ENCODE measurements at regions not wholly inside any gene's neighbourhood (a gene's known extent, or its start where the extent isn't known, plus 50 kb on each side); places are given as distances from the start of the nearest gene placed in this dataset.
A peak's percentile ranks its signal among the peaks of the same experiment; 100 is the strongest.

DNA sequence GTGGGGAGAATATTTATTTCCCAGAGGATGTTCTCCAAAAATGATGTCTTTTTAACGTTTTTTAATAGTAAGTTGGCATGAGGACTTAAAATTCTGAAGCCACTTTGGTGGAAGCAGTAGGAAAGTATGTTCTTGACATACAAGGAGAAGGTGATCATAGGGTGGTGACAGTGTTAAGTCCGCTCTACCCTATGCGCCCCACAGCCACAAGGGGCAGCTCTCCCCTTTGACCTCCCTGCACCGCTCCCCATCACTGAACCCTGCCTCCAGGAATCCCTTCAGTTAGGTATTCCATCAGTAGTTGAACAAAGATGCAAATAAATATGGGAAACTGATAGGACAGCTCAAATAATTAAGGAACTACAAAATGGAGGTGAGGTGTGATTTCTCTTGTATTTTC, 111.4 kb downstream of the PLEKHG1 start:
- Histone ChIP-seq H3K4me3 (ENCODE audit: low read depth, low read length) (no peak overlapping the region), H3K79me2 (ENCODE audit: control insufficient read depth, insufficient read depth, low read length, poor library complexity) (no peaks in the 10 kb centered on the region), H3K9me3 (ENCODE audit: insufficient read depth, low read depth, low read length) (no peaks in the 10 kb centered on the region), H3K4me1 (ENCODE audit: control insufficient read depth in 1 of 2, insufficient read depth in 2 of 2, low read length in 2 of 2) (peaks cover 9 to 19% of the 10 kb centered on the region in 2 experiments), H3K9ac (ENCODE audit: low read length) (no peak overlapping the region), H3K4me2 (ENCODE audit: low read length) (no peak overlapping the region), H3K23ac (ENCODE audit: low read length) (no peak overlapping the region), H3K79me1 (ENCODE audit: low read length) (peaks cover 13% of the 10 kb centered on the region), H4K91ac (ENCODE audit: low read depth, low read length) (no peak overlapping the region), H2BK120ac (ENCODE audit: insufficient read depth, low read length, poor library complexity) (no peak overlapping the region), H3K27ac (ENCODE audit: low read depth, low read length) (no peak overlapping the region), H4K12ac (ENCODE audit: low read depth, low read length) (no peak overlapping the region), H2BK5ac (ENCODE audit: low read depth, low read length, poor library complexity) (no peak overlapping the region), H3K27me3 (ENCODE audit: insufficient read depth, low read length) (no peaks in the 10 kb centered on the region), H2BK12ac (ENCODE audit: low read length) (no peak overlapping the region), H3K36me3 (ENCODE audit: control insufficient read depth in 1 of 2, insufficient read depth in 2 of 2, low read length in 2 of 2) (no peaks in the 10 kb centered on the region), H4K8ac (ENCODE audit: low read depth, low read length) (no peak overlapping the region), H3K4ac (ENCODE audit: low read depth, low read length) (no peak overlapping the region), H2AFZ (ENCODE audit: insufficient read depth, low read length, poor library complexity) (no peak overlapping the region), H2AK5ac (ENCODE audit: low read length) (no peak overlapping the region), H3K14ac (ENCODE audit: low read length) (no peak overlapping the region), H3K18ac (ENCODE audit: low read length) (no peak overlapping the region)
- no CpG with 5 or more reads among the region's 4 CpGs for WGBS (ENCODE audit: extremely low coverage, insufficient coverage, insufficient read length)
- DNase-seq = no peak

- Histone ChIP-seq H3K4ac (ENCODE audit: low read depth, low read length) (no peak overlapping the region), H3K4me3 (ENCODE audit: low read depth, low read length) (no peak overlapping the region)
These were observed 112.2 kb downstream of the PLEKHG1 start for GRCh38 chr6:150711584-150712504.

GRCh38 chr6:150712505-150713252, 113.0 kb downstream of the PLEKHG1 start:
- peak overlapping the region; percentile 58 for H4K91ac ChIP-seq (ENCODE audit: low read depth, low read length)
- H3K4me2 ChIP-seq (ENCODE audit: low read length) = no peak overlapping the region
- peaks cover 16 to 25% of the 10 kb centered on the region in 2 experiments for H3K4me1 ChIP-seq (ENCODE audit: control insufficient read depth in 1 of 2, insufficient read depth in 2 of 2, low read length in 2 of 2)
- no peaks in the 10 kb centered on the region for H3K27me3 ChIP-seq (ENCODE audit: insufficient read depth, low read length)
- peak; percentile 55 to 75 for DNase-seq
- no peaks in the 10 kb centered on the region for H3K79me2 ChIP-seq (ENCODE audit: control insufficient read depth, insufficient read depth, low read length, poor library complexity)
- H3K36me3 ChIP-seq (ENCODE audit: control insufficient read depth in 1 of 2, insufficient read depth in 2 of 2, low read length in 2 of 2) = no peaks in the 10 kb centered on the region
- H3K4me3 ChIP-seq (ENCODE audit: low read depth, low read length) = no peak overlapping the region
- no peak overlapping the region for H3K27ac ChIP-seq (ENCODE audit: low read depth, low read length)
- no CpG with 5 or more reads among the region's 7 CpGs for WGBS (ENCODE audit: extremely low coverage, insufficient coverage, insufficient read length)
- H3K14ac ChIP-seq (ENCODE audit: low read length) = peak overlapping the region; percentile 67
- peak overlapping the region; percentile 70 for H2BK120ac ChIP-seq (ENCODE audit: insufficient read depth, low read length, poor library complexity)
- H3K79me1 ChIP-seq (ENCODE audit: low read length) = peaks cover 23% of the 10 kb centered on the region
- no peak overlapping the region for H3K9ac ChIP-seq (ENCODE audit: low read length)
- H3K18ac ChIP-seq (ENCODE audit: low read length) = no peak overlapping the region
- no peak overlapping the region for H3K23ac ChIP-seq (ENCODE audit: low read length)
- H4K12ac ChIP-seq (ENCODE audit: low read depth, low read length) = no peak overlapping the region
- no peaks in the 10 kb centered on the region for H3K9me3 ChIP-seq (ENCODE audit: insufficient read depth, low read depth, low read length)
- no peak overlapping the region for H4K8ac ChIP-seq (ENCODE audit: low read depth, low read length)
- no peak overlapping the region for H2AFZ ChIP-seq (ENCODE audit: insufficient read depth, low read length, poor library complexity)
- H2AK5ac ChIP-seq (ENCODE audit: low read length) = peak overlapping the region; percentile 16
- H2BK5ac ChIP-seq (ENCODE audit: low read depth, low read length, poor library complexity) = peak overlapping the region; percentile 50
- H2BK12ac ChIP-seq (ENCODE audit: low read length) = peak overlapping the region; percentile 67
- no peak overlapping the region for H3K4ac ChIP-seq (ENCODE audit: low read depth, low read length)

More at GRCh38 chr6:150711584-150712504, 112.2 kb downstream of the PLEKHG1 start:
- Histone ChIP-seq H3K79me1 (ENCODE audit: low read length) (peaks cover 19% of the 10 kb centered on the region), H3K9me3 (ENCODE audit: insufficient read depth, low read depth, low read length) (no peaks in the 10 kb centered on the region), H3K23ac (ENCODE audit: low read length) (no peak overlapping the region), H2BK12ac (ENCODE audit: low read length) (peak overlapping the region; percentile 95), H3K4me2 (ENCODE audit: low read length) (no peak overlapping the region), H3K27ac (ENCODE audit: low read depth, low read length) (no peak overlapping the region), H3K36me3 (ENCODE audit: control insufficient read depth in 1 of 2, insufficient read depth in 2 of 2, low read length in 2 of 2) (no peaks in the 10 kb centered on the region), H4K91ac (ENCODE audit: low read depth, low read length) (peak overlapping the region; percentile 82), H2AFZ (ENCODE audit: insufficient read depth, low read length, poor library complexity) (no peak overlapping the region), H3K79me2 (ENCODE audit: control insufficient read depth, insufficient read depth, low read length, poor library complexity) (no peaks in the 10 kb centered on the region), H4K8ac (ENCODE audit: low read depth, low read length) (peak overlapping the region; percentile 60), H3K14ac (ENCODE audit: low read length) (peak overlapping the region; percentile 80), H2AK5ac (ENCODE audit: low read length) (peak overlapping the region; percentile 92), H2BK120ac (ENCODE audit: insufficient read depth, low read length, poor library complexity) (peak overlapping the region; percentile 88), H3K9ac (ENCODE audit: low read length) (no peak overlapping the region), H4K12ac (ENCODE audit: low read depth, low read length) (no peak overlapping the region), H3K27me3 (ENCODE audit: insufficient read depth, low read length) (no peaks in the 10 kb centered on the region), H3K18ac (ENCODE audit: low read length) (peak overlapping the region; percentile 80), H3K4me1 (ENCODE audit: control insufficient read depth in 1 of 2, insufficient read depth in 2 of 2, low read length in 2 of 2) (peaks cover 10 to 20% of the 10 kb centered on the region in 2 experiments), H2BK5ac (ENCODE audit: low read depth, low read length, poor library complexity) (peak overlapping the region; percentile 16)
- no CpG with 5 or more reads among the region's 8 CpGs for WGBS (ENCODE audit: extremely low coverage, insufficient coverage, insufficient read length)
- DNase-seq = no peak

- Histone ChIP-seq H3K4ac (ENCODE audit: low read depth, low read length) (peak overlapping the region; percentile 65), H2BK12ac (ENCODE audit: low read length) (peak overlapping the region; percentile 80), H4K8ac (ENCODE audit: low read depth, low read length) (peak overlapping the region; percentile 65), H3K79me2 (ENCODE audit: control insufficient read depth, insufficient read depth, low read length, poor library complexity) (no peaks in the 10 kb centered on the region), H2AK5ac (ENCODE audit: low read length) (peak overlapping the region; percentile 81), H3K36me3 (ENCODE audit: control insufficient read depth in 1 of 2, insufficient read depth in 2 of 2, low read length in 2 of 2) (no peaks in the 10 kb centered on the region), H3K9me3 (ENCODE audit: insufficient read depth, low read depth, low read length) (no peaks in the 10 kb centered on the region), H3K4me2 (ENCODE audit: low read length) (peak overlapping the region; percentile 55), H3K27me3 (ENCODE audit: insufficient read depth, low read length) (no peaks in the 10 kb centered on the region), H3K18ac (ENCODE audit: low read length) (peak overlapping the region; percentile 78), H2BK120ac (ENCODE audit: insufficient read depth, low read length, poor library complexity) (peak overlapping the region; percentile 89), H2BK5ac (ENCODE audit: low read depth, low read length, poor library complexity) (peak overlapping the region; percentile 94), H2AFZ (ENCODE audit: insufficient read depth, low read length, poor library complexity) (peak overlapping the region; percentile 83), H3K27ac (ENCODE audit: low read depth, low read length) (peak overlapping the region; percentile 89), H3K4me3 (ENCODE audit: low read depth, low read length) (no peak overlapping the region), H4K12ac (ENCODE audit: low read depth, low read length) (no peak overlapping the region), H3K9ac (ENCODE audit: low read length) (no peak overlapping the region), H3K14ac (ENCODE audit: low read length) (peak overlapping the region; percentile 84), H3K23ac (ENCODE audit: low read length) (peak overlapping the region; percentile 10), H3K4me1 (ENCODE audit: control insufficient read depth in 1 of 2, insufficient read depth in 2 of 2, low read length in 2 of 2) (peaks cover 16 to 23% of the 10 kb centered on the region in 2 experiments), H3K79me1 (ENCODE audit: low read length) (peaks cover 24% of the 10 kb centered on the region), H4K91ac (ENCODE audit: low read depth, low read length) (peak overlapping the region; percentile 88)
- WGBS (ENCODE audit: extremely low coverage, insufficient coverage, insufficient read length) = no CpG with 5 or more reads among the region's 2 CpGs
- no peak for DNase-seq
These were observed 113.8 kb downstream of the PLEKHG1 start for GRCh38 chr6:150713487-150713886.
